SW 1271 (cell line): ENCODE measurements at regions not wholly inside any gene's neighbourhood (a gene's known extent, or its start where the extent isn't known, plus 50 kb on each side); places are given as distances from the start of the nearest gene placed in this dataset.

Experiments used
- DNase-seq, 2 experiments: peaks; one replicate each; lab custom pipeline; 2025; lab: John Stamatoyannopoulos, UW

DNA sequence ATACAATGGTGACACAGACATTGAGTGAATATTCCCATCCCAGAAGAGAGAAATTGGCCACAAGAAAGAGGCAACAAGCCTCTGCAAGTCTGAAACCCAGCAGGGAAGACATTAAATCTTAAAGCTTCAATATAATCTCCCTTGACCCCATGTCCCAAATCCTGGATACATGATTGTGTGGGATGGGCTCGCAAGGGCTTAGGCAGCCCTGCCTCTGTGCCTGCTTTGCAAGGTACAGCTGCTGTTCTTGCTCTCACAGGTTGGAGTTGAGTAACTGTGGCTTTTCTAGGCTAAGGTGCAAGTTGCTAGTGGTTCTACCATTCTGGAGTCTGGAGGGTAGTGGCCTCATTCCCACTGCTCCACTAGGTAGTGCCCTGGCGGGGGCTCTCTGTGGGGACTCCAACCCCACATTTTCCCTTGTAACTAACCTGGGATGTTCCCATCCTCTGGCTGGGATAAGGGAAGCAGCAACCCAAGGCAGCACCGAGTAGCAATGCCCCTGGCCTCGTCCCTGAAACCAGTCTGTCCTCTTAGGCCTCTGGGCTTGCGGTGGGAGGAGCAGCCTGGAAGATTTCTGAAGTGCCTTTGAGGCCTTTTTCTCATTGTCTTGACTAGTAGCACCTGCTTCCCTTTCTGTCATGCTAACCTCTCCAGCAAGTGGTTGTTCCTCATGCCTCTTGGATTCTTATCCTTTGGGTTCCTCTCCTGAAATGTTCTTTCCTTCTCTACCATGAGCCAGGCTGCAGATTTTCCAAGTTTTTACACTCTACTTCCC, 90.0 kb downstream of the FAM174B start:
- DNase-seq, result no peak

DNA sequence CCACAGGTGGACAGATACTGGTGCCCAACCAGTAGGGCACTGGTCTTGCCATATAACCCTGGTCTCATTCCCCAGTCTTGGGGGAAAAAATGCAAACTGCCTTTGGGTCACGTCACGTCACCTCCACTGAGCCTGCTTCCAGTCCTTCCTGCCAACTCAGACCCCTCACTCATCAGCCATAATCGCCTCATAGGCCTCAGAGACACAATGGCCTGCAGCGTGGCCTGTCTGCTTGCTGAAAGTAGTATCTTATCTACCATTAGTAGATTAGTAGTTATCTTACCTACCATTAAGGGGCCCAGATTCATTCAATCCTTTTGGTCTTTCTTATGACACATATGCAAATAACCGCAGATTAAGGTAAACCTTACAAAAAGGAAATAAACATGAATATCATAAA, 93.8 kb downstream of the FAM174B start:
- DNase-seq, result no peak

DNA sequence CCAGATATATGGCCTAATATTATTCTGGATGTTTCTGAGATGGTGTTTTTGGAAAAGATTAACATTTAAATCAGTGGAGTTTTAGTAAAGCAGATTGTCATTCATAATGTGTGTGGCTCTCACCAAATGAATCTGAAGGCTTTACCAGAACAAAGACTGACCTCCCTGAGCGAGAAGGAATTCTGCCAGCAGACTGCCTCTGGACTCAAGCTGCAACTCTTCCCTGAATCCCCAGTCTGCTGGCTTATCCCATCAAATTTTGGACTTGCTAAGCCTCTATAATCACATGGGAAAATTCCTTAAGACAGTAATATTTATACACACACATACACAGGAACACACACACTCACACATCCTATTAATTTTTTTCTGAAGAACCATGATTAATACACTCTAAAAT, 102.3 kb downstream of the FAM174B start:
- DNase-seq, result no peak

DNA sequence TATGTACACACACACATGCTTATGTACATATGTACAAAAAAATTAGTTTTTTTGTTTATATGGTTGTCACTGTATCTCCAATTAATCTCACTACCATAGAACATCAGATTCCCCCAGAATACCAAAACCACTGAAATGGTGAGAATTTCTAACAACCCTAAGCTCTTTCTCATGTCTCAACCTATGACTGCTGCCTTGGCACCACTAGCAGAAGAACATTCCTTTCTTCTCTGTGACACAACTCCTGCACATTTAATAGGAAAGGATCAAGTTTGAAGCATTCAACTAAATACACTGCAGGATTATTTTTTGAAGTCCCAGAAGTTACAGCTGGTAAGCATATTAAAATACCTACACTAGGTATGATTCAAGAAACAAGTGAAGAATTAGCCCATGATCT, 109.6 kb downstream of the FAM174B start:
- DNase-seq, result no peak

DNA sequence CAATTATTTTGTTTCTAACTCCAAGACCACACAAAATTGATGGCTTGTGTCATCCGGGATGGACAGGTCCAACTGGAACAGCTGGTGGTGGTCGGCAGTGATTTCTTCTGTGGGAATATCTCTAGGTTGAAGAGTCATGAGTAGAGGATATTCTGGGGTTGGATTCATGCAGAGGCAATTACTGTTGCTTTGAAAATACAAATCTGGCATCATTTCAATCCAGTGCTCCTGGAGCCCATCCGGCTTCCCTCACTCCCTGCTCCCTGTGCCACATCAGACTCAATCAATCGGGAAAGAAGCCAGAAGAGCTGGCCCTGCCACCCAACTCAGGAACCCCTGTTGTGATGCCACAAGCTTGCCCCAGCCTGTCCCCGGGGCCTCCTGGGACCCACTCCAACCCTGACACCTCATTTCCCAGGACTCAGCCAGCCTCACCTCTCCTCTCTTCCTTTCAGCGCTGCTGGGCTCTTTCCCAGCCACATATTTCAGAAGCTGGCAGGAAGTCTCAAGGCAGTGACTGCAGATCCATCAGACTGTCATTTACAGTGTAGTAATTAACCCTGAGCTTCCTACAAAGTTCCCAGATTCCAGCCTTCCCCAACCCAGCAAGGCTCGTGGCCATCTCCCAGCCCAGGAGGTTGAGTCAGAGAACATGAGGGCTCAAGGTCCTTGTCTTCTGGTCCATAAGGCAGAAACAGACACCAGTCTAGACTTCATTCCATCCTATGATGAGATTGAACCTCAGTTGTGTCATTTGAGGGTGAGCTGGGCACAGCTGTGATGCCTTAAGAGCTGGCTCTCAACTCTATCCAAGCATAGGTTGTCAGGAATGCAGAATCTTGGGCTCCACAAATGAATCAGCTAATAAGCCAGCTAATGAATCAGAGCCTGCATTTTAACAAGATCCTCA, 114.0 kb downstream of the FAM174B start:
- no peak for DNase-seq

DNA sequence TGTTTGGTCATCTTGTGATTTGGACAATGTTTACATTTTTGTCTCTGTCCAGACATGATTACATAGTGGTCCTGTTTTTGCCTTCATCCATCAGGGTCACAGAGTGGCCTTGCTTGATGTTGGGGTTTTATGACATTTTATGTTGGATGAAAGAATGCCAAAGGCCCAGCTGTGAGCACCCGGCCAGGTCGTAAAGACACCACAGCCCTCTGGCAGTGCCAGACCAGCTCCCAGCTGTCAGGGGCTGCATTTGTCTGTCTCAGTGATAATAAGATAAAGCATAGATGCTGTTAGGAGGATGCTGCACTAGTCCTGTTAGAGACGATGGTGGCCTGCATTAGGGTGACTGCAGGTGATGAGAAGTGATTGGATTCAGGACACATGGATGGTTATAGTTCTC, 117.5 kb downstream of the FAM174B start:
- DNase-seq, result no peak

DNA sequence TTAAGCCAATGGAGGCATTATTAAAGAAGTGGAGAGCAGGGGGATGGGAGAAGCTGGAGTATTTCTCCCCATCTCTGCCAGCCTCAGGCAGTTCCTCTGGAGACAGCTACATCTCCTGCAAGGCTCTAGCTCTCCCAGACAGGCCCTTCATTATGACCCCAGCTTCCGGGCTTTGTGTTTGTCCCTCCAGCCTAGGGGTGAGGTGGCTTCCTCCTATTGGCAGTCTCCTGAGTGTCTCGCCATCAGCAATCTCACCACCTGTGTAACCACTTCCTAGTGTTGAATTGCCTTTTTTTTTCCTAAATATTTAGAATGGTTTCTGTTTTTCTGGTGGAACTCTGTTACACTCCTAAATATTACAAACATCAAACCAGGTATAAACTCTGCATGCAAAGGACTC, 122.3 kb downstream of the FAM174B start:
- DNase-seq, result no peak

DNA sequence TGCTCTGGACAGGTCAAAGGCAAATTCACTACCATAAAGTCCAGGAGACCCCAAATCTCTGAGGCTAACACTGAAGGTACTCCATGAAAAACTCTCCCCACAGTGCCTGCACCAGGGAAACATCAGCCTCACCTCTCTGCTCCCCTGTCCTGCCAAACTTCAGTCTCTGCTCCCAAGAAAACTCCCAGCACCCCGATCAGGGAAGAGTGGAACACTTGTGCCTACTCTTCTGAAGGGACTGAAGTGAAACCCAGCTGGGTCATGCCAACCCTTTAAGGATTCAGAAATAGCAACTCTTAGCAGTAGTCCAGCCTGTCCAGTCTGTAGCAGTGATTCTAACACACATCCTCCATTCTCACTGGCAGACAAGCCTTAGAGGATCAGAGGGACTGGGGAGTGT, 124.2 kb downstream of the FAM174B start:
- no peak for DNase-seq

DNA sequence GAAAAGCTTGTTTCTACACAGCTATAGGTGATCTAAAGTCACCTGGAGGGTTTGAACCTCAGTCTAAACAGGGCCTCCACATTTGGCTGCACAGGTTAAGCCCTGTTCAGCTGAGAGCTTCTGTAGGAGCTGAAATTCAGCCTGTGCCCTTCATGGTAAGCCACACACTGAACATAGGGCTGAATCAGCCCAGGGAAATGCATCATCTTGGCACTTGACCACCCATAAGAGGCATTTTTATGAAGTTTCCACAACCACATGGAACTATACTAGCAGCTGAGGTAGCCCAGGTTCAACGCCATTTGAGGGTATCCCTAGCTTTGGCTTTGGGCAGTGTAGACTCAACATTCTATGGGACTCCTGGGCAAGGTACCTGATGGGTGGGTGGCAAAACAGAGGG, 126.8 kb downstream of the FAM174B start:
- no peak for DNase-seq

DNA sequence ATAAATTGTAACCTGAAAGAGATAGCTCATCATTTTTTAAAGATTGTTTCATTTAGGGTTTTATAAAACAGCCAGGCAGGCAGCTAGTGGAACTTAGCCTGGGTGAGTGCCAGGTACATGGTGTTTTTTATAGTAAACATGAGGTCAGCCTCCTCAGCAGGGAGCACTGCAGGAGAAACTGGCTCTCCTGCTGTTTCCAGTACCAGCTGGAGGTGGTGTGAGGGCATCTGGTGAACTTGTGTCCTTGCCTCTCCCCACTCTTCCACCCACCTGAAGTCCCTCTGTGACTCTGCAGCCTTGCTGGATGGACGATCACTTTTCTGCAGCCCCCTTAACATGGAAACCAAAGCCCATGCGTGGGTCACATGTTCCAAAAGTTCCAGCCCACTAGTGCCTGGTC, 128.4 kb downstream of the FAM174B start:
- DNase-seq, result no peak

DNA sequence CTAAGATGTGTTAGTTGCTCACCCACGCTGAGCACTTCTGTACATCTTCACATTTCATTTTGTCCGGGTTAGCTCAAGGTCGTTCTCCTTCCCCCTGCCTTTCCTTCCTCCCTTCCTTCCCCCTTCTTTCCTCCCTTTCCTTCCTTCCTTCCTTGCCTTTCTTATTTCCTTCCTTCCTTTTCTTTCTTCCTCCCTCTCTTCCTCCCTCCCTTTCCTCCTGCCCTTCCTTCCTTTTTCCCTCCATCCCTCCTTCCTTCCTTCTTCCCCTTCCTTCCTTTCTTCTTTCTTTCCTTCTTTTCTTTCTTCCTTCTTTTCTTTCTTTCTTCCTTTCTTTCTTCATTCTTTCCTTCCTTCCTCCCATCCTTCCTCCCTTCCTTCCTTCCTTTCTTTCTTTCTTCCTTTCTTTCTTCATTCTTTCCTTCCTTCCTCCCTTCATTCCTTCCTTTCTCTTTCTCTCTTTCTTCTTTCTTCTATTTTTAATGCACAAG, 129.8 kb downstream of the FAM174B start:
- DNase-seq, result no peak

DNA sequence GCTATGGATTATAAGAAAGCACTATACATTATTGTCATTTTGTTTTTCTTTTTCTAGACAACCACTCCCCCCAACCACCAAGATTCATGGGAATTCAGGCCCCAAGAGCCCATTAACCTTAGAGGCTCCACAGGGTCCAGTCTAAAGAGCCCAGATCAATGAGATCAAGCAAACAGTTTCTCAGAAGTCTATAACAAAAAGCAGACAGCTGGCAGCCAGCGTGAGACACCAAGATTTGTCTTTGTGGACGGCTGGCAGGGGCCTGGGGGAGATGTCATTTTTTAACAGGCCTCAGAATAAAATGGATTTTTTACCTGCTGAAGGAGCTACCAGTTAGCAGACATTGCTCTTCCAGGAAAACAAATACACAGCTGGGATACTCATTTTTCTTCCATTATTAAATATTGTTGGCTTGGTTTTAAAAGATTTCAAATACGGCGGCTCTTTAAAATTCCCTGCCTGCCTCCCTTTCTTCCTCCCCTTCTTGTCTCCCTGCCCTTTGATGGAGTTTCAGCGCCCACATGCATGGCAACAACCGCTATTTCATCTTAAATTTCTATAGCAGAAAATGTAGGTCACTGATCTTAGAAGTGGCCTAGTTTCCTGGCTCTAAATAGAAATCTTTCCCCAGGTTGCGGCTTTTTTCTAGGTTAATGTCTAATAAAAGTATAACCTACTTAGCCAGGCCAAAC, 130.6 kb downstream of the FAM174B start:
- DNase-seq, result no peak

DNA sequence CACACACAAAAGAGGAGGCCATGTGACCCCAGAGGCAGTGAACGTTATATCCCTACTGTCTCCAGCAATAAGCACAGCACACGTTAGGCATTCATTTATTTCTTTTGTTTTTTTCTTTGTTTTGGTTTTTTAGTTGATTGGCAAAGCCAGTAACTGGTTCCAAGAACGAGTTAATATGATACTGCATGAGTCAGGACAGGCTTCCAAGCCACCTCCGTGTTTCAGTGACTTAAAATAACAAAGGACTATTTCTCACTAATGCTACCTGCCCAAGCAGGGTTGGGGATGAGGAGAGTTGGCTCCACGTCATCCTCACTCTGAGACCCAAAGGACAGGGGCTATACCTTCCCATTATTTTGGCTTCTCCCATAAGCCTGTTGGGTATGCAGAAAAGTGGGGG, 130.5 kb downstream of the ST8SIA2 start:
- no peak for DNase-seq

DNA sequence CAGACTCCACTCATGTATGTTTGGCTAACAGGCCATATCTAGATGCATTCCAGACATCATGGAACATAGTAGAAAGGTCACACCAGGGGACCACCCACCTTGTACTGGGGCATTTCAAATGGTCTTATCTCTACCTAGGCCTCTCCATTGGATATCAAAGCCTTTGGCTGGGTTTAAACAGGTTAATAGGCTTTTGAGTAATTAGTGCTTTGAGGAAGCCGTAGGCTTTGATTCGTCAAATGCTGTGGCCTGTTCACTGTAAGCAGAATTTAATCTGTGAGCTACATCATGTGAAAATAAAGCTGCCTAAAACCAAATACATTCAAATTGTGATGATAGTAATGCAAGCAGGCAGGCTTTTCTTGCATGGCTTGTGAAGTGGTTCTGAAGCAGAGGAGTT, 129.5 kb downstream of the ST8SIA2 start:
- no peak for DNase-seq

DNA sequence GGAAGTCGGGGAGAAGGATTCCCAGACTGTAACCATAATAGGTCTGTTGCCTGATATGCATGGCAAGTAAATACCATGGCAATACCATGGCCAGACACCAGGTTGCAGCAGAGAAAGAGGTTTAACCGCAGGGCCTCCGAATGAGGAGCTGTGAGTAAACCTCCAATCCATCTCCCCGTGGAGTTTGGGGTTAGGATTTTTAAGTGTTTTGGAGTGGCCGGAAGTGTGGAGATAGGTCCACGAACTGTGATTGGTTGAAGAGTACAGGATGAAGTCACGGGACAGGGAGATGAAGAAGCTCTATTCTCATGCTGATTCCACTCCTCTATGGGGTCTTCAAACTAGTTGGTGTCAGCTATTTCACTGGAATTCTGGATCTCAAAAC, 127.9 kb downstream of the ST8SIA2 start:
- DNase-seq, result peak in 1 of 2 experiments; percentile 29

DNA sequence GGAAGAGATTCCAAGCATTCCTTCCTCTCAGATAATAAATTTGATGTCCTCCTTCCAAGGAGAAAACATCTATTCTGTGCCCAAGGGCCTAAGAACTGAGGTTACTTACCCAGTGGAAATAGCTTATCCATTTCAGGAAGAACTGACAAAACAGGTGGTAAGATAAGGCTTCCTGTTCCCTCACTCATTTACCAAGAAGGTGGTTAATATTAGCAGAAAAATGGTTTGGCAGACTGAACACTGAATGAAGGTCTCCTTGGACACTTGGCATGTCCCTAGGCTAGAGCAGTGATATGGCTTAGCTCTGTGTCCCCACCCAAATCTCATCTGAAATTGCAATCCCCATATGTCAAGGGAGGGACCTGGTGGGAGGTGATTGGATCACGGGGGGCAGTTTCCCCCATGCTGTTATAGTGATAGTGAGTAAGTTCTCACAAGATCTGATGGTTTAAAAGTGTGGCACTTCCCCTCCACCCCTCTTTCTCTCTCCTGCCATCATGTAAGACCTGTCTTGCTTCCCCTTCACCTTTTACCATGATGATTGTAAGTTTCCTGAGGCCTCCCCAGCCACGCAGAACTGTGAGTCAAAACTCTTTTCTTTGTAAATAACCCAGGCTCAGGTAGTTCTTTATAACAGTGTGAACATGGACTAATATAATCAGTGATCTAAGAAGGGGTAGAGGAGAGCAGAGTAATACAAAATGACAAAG, 127.4 kb downstream of the ST8SIA2 start:
- no peak for DNase-seq

DNA sequence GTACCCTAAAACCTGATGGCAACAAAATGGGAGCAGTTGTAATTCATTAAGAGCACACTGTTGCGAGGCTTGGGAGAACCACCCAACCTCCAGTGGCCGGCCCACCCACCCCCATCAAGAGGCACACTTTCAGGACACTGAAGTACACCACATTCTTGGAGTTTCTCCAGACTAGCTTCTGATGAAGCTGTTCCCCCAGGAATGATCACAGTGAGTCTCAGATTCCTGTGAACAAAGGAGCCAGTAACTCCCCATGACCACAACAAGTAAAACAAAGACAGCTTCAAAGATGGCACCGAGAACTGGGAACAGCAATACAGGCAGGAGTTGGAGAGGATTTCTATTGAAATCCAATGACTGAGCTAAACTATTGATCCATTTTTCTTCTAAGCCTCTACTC, 126.0 kb downstream of the ST8SIA2 start:
- no peak for DNase-seq
